Stimulated activated memory B cell treated with anti-CD40 and anti-IgM and Interleukin-4, amounts not matched to agents 10 μg/mL and 1 μg/mL and 100 μg/mL, for 72 hours (primary cell): ENCODE measurements at regions not wholly inside any gene's neighbourhood (a gene's known extent, or its start where the extent isn't known, plus 50 kb on each side); places are given as distances from the start of the nearest gene placed in this dataset.
A peak's percentile ranks its signal among the peaks of the same experiment; 100 is the strongest.

Experiments used
- ATAC-seq: fragments of 150-1000 bp; cut with Tn5 transposase; 2 replicates; pipeline ENCODE4 v1.10.0; 2021
- H3K27ac Mint-ChIP-seq: one replicate; pipeline ENCODE4 v1.8.0; 2022; ENCODE audit warnings: mild to moderate bottlenecking, mixed read lengths
- H3K27me3 Mint-ChIP-seq: one replicate; pipeline ENCODE4 v1.8.0; 2022; ENCODE audit warnings: mixed read lengths
- H3K36me3 Mint-ChIP-seq: one replicate; pipeline ENCODE4 v1.8.0; 2022; ENCODE audit warnings: mixed read lengths
- H3K4me1 Mint-ChIP-seq: one replicate; pipeline ENCODE4 v1.8.0; 2022; ENCODE audit warnings: mixed read lengths
- H3K4me3 Mint-ChIP-seq: one replicate; pipeline ENCODE4 v1.8.0; 2022; ENCODE audit warnings: mild to moderate bottlenecking, moderate library complexity, mixed read lengths
- H3K9me3 Mint-ChIP-seq: one replicate; pipeline ENCODE4 v1.8.0; 2022; ENCODE audit warnings: mixed read lengths

GRCh38 chr4:3865986-3866812, 100.0 kb downstream of the ADRA2C start:
- no peak overlapping the region for H3K27ac Mint-ChIP-seq
- H3K4me3 Mint-ChIP-seq, result no peak overlapping the region
- peaks cover 31% of the 10 kb centered on the region for H3K27me3 Mint-ChIP-seq
- H3K4me1 Mint-ChIP-seq, result peaks cover 7% of the 10 kb centered on the region
- no peaks in the 10 kb centered on the region for H3K9me3 Mint-ChIP-seq
- ATAC-seq, result peak; percentile 32
- no peaks in the 10 kb centered on the region for H3K36me3 Mint-ChIP-seq

GRCh38 chr4:3866813-3867129, 100.6 kb downstream of the ADRA2C start:
- Mint-ChIP-seq H3K4me3 (no peak overlapping the region), H3K9me3 (no peaks in the 10 kb centered on the region), H3K27ac (no peak overlapping the region), H3K27me3 (peaks cover 37% of the 10 kb centered on the region), H3K36me3 (no peaks in the 10 kb centered on the region), H3K4me1 (peaks cover 11% of the 10 kb centered on the region)
- ATAC-seq, result no peak

- Mint-ChIP-seq H3K9me3 (no peaks in the 10 kb centered on the region), H3K36me3 (no peaks in the 10 kb centered on the region), H3K27me3 (peaks cover 44% of the 10 kb centered on the region), H3K4me1 (peaks cover 11% of the 10 kb centered on the region), H3K27ac (no peak overlapping the region), H3K4me3 (no peak overlapping the region)
- no peak for ATAC-seq
Measured at GRCh38 chr4:3867403-3868100, 101.4 kb downstream of the ADRA2C start.

- no peak overlapping the region for H3K4me3 Mint-ChIP-seq
- peaks cover 54% of the 10 kb centered on the region for H3K27me3 Mint-ChIP-seq
- ATAC-seq, result no peak
- H3K4me1 Mint-ChIP-seq, result peaks cover 17% of the 10 kb centered on the region
- no peaks in the 10 kb centered on the region for H3K9me3 Mint-ChIP-seq
- H3K27ac Mint-ChIP-seq, result no peak overlapping the region
- H3K36me3 Mint-ChIP-seq, result no peaks in the 10 kb centered on the region
Measured at GRCh38 chr4:3868211-3869173, 102.3 kb downstream of the ADRA2C start.

GRCh38 chr4:3869174-3869572, 103.0 kb downstream of the ADRA2C start:
- Mint-ChIP-seq H3K4me3 (no peak overlapping the region), H3K36me3 (no peaks in the 10 kb centered on the region), H3K27me3 (peaks cover 55% of the 10 kb centered on the region), H3K9me3 (no peaks in the 10 kb centered on the region), H3K4me1 (peaks cover 17% of the 10 kb centered on the region), H3K27ac (no peak overlapping the region)
- no peak for ATAC-seq

GRCh38 chr4:3869661-3870566, 103.7 kb downstream of the ADRA2C start:
- ATAC-seq, result no peak
- Mint-ChIP-seq H3K27me3 (peaks cover 60% of the 10 kb centered on the region), H3K4me3 (no peak overlapping the region), H3K4me1 (peaks cover 17% of the 10 kb centered on the region), H3K27ac (no peak overlapping the region), H3K9me3 (no peaks in the 10 kb centered on the region), H3K36me3 (no peaks in the 10 kb centered on the region)

- Mint-ChIP-seq H3K4me3 (peak overlapping the region; percentile 53), H3K27me3 (peaks cover 59% of the 10 kb centered on the region)
Measured at GRCh38 chr4:3870567-3870962, 104.4 kb downstream of the ADRA2C start.

GRCh38 chr4:3871181-3871852, 105.1 kb downstream of the ADRA2C start:
- peak; percentile 28 for ATAC-seq
- no peak overlapping the region for H3K27ac Mint-ChIP-seq
- peaks cover 52% of the 10 kb centered on the region for H3K27me3 Mint-ChIP-seq
- H3K4me3 Mint-ChIP-seq, result peak overlapping the region; percentile 72
- no peaks in the 10 kb centered on the region for H3K9me3 Mint-ChIP-seq
- H3K4me1 Mint-ChIP-seq, result peaks cover 17% of the 10 kb centered on the region
- H3K36me3 Mint-ChIP-seq, result no peaks in the 10 kb centered on the region

More at GRCh38 chr4:3870567-3870962, 104.4 kb downstream of the ADRA2C start:
- ATAC-seq, result no peak
- Mint-ChIP-seq H3K4me1 (peaks cover 17% of the 10 kb centered on the region), H3K36me3 (no peaks in the 10 kb centered on the region), H3K27ac (no peak overlapping the region), H3K9me3 (no peaks in the 10 kb centered on the region)

GRCh38 chr4:3871881-3872833, 106.0 kb downstream of the ADRA2C start:
- no peaks in the 10 kb centered on the region for H3K9me3 Mint-ChIP-seq
- no peak for ATAC-seq
- peaks cover 50% of the 10 kb centered on the region for H3K27me3 Mint-ChIP-seq
- H3K27ac Mint-ChIP-seq, result no peak overlapping the region
- peaks cover 17% of the 10 kb centered on the region for H3K4me1 Mint-ChIP-seq
- no peak overlapping the region for H3K4me3 Mint-ChIP-seq
- no peaks in the 10 kb centered on the region for H3K36me3 Mint-ChIP-seq

GRCh38 chr4:3872834-3873313, 106.7 kb downstream of the ADRA2C start:
- Mint-ChIP-seq H3K27me3 (peaks cover 57% of the 10 kb centered on the region), H3K4me3 (no peak overlapping the region), H3K9me3 (peaks cover 4% of the 10 kb centered on the region), H3K27ac (no peak overlapping the region), H3K36me3 (peaks cover 5% of the 10 kb centered on the region), H3K4me1 (peaks cover 17% of the 10 kb centered on the region)
- ATAC-seq, result no peak

GRCh38 chr4:3873408-3874027, 107.3 kb downstream of the ADRA2C start:
- Mint-ChIP-seq H3K4me3 (no peak overlapping the region), H3K9me3 (peaks cover 10% of the 10 kb centered on the region), H3K27me3 (peaks cover 64% of the 10 kb centered on the region), H3K36me3 (peaks cover 11% of the 10 kb centered on the region), H3K27ac (no peak overlapping the region), H3K4me1 (peaks cover 17% of the 10 kb centered on the region)
- ATAC-seq, result peak; percentile 9

GRCh38 chr4:3874028-3874415, 107.8 kb downstream of the ADRA2C start:
- Mint-ChIP-seq H3K27me3 (peaks cover 69% of the 10 kb centered on the region), H3K36me3 (peaks cover 11% of the 10 kb centered on the region), H3K4me3 (no peak overlapping the region)

More at GRCh38 chr4:3874028-3874415, 107.8 kb downstream of the ADRA2C start:
- ATAC-seq, result no peak
- Mint-ChIP-seq H3K9me3 (peaks cover 10% of the 10 kb centered on the region), H3K27ac (no peak overlapping the region), H3K4me1 (peaks cover 18% of the 10 kb centered on the region)
